NK-92 treated with Interleukin-12 subunit alpha and Interleukin-12 subunit beta, amount 100 ng/mL, for 24 hours (cell line): ENCODE measurements at regions not wholly inside any gene's neighbourhood (a gene's known extent, or its start where the extent isn't known, plus 50 kb on each side); places are given as distances from the start of the nearest gene placed in this dataset.
"Not testable (repeated sequence)": the region's sequence is repeated elsewhere in the genome, so short reads cannot be mapped to it uniquely, and the experiment has no call there.

Experiments
- DNase-seq: peaks from one replicate; lab custom pipeline; 2025; lab: John Stamatoyannopoulos, UW

DNA sequence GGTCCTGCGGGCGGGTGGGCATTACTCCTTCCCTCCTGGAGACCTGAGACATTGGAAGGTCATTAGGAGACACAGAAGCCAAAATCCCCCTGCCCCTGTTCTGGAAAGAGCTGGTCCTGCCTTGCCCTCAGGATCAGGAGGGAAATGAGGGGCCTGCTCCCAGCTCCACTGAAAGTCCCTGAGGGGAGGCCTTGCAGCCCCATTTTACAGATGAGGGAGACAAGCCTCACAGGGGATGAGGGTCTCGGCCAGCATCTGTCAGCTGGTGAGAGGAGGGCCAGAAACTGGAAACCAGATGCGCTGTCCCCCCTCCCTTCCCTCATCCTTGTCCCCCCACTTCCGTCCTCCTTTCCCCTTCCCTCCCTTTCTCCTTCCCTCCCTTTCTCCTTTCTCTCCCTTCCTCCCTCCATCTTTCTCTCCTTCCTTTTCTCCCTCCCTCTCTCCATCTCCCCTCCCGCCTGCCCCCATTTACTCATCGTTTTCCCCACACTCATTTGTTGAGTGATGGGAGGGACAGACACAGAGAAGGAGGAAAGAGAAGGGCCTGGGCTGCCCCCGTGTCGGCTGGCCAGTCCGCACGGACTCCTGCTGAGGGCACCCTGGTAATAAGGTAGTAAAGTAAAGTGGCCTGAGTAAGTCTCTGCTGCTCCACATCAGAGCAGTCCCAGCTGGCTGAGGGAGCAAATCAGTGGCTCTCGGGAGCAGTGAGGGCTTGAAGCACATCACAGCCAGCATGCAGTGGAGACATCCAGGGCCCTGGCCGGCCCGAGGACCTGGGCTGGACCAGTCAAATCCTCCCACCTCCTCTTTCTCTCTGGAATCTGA lies 112.4 kb upstream of the ALDH1A3 start:
- DNase-seq = no peak

DNA sequence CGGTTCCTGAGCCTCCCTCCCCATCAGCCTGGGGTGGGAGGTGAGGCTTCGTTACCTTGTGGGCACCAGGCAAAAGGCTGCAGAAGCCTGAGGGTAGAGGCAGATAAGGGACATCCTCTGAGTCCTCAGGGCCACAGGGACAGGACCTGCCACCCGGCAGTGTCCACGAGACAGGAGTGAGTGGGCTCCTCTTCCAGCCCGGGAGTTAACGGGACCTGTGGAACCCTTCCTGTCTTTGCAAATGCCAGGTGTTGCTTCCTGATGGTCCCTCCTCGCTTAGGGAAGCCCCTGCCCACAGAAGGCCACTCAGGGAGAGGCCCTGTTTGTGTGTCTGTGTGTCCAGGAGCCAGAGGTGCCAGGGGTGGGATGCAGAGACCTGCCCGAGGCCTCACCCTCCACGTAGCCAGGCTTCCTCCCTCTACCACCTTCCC lies 111.1 kb upstream of the ALDH1A3 start:
- no peak for DNase-seq

DNA sequence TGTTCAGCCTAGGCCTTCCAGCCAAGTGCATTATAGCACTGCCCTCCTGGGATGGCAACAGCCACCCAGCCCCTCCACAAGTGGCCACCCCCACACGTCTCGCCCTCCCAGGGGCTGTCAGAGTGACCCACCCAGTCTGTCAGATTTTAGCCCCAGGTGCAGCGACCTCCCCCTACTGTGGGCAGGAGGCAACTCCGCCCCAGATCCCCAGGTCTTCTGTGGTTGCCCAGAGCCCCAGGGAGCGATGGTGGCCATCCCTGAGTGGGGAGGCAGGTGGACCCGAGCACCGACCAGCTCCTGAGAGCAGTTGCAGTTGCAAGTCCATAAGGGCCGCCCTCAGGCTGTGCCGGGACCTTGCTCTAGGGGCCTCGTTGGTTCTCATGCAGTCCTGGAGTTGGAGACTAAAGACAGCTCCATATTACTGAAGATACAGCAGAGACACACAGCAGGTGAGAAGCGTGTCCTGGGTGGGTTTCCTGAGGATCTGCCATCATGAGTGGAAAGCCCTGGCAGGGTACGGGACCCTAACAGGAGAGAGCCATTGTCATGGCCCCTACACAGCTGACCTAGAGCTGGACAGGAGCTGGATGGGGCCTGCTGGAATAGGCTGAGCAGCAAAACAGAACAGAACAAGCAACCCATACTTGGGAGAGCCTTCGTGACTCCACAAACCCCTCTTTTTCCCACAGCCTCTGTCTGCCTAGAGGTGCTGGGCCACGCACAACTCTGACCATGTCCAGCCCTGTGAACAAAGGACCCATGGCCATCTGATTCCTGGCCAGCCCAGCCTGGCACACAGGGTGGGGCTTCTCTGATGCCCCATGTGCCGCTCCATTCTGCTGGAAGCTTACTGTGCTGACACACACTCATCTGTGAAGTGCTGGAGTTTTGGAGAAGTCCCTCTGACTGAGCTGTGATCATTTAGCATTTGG lies 110.3 kb upstream of the ALDH1A3 start:
- no peak for DNase-seq

DNA sequence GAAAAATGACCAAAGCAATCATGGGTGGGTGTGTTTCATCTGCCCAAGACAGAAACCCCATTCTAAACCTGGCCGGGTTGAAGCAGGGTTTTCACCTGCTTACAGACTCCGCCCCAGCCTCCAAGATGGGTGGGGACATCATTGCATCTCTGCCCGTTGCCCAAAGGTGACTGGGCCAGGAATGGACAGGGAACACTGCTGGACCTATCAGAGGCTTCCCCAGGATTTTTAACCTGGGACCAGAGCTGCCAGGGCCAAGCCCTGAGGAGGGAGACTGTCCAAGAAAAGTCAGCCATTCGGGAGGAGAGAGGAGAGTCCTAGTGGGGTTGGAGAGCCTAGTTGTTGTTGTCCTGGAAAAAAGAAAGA lies 109.7 kb upstream of the ALDH1A3 start:
- DNase-seq = no peak

DNA sequence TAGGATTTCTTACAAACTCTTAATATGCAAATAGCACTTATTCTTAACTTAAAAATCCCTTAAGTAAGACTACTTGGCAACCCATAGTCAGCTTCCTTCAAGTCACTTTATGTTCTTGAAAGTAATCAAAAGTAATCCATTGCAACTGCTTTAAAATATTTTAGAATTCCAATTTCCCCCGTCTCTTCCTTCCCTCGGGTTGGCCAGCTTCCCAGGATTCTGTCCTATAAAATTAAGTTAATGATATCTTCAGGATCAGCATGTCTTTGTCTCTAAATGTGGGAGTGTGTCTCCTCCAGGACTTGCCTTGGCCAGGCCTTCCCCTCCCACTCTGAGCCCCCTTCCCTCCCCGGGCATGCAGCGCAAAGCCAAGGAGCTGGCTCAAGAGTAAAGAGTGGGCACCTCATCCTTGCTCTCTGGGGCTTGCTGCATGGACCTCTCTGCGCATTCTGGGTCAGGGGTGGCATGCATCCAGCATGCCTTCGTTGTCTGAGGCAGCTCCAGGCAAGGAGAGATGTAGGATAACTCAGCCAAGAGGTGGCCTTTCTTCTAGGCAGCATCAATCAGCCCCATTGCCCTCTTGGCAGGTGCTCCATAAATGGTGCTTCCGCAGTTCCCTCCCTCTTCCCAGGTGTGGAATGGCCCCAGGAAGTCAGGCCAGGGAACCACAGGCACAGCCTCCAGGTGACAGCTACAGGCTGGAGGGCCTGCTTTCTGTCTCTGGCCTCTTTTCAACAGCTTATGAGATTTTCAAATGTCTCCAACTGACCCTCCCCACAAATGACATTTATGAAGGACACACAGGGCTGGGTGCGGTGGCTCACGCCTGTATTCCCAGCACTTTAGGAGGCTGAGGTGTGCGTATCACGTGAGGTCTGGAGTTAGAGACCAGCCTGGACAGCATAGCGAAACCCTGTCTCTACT lies 108.7 kb upstream of the ALDH1A3 start:
- DNase-seq = no peak

DNA sequence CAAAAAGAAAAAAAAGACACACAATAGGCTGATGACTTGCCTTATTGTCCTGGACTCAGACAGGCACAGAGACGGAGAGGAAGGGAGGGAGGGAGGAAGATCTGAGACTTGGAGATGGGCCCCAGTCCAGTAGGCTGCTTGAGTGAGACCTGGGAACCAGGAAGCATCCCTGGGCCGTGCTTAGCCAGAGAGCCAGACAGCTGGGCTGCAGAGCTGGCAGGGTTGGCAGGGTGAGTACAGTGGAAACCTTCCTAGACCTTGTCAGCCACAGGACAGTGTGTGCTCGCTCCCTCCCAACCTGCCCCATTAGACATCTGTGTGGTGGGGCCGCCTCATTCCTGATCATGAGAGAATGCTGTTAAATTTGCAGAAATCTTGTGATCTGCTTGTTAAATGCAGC lies 107.9 kb upstream of the ALDH1A3 start:
- DNase-seq = no peak

DNA sequence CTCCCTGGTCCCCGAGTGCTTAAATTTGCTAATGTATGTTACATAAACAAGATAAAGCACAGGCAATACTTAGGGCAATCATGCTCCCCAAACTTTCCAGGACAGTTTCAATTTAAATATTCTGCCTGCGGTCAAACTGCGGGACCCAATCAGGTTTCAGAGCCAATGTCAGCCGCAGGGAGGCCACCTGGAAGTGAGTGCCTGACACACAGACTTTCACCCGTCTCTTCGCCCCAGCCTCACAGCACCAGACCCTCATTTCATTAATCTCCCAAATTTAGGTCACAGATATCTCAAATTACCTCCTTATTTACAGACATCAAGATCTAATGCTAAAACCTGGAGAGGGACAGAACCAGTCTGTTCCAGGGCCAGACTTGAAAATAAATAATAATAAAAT lies 107.2 kb upstream of the ALDH1A3 start:
- DNase-seq = no peak

DNA sequence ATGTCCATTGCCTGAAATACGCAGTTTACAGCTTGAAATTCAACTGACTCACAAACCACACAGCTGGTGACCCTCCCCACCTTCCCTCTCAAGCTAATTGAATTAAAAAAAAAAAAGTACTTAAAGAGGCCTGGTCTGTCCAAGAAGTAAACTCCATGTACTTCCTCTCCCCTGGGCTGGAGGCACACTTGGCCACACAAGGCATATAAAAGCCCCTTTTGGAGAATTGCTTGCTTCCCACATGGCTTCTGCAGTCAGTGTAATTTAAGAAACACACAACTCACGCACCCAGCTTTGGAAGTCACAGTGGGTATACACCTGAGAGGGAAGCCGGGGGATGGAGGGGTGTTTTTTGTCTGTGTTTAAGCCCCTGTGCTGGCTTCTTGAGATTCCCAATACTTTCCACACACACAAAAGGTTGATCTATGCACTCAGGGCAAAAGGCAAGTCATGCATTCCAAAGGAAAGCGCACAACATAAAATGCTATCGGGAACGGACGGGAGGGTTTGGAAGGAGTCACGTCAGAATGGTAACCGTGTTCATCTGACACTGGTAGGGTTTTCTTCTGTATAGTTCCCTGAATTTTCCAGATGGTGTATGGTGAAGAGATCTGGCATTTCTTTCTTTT lies 106.6 kb upstream of the ALDH1A3 start:
- DNase-seq = no peak

DNA sequence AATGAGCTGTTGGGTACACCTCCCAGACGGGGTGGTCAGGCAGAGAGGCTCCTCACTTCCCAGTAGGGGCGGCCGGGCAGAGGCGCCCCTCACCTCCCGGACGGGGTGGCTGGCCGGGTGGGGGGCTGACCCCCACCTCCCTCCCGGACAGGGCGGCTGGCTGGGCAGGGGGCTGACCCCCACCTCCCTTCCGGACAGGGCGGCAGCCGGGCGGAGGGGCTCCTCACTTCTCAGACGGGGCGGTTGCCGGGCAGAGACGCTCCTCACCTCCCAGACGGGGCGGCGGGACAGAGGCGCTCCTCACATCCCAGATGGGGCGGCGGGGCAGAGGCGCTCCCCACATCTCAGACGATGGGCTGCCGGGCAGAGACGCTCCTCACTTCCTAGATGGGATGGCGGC lies 105.6 kb upstream of the ALDH1A3 start:
- not testable (repeated sequence) for DNase-seq

DNA sequence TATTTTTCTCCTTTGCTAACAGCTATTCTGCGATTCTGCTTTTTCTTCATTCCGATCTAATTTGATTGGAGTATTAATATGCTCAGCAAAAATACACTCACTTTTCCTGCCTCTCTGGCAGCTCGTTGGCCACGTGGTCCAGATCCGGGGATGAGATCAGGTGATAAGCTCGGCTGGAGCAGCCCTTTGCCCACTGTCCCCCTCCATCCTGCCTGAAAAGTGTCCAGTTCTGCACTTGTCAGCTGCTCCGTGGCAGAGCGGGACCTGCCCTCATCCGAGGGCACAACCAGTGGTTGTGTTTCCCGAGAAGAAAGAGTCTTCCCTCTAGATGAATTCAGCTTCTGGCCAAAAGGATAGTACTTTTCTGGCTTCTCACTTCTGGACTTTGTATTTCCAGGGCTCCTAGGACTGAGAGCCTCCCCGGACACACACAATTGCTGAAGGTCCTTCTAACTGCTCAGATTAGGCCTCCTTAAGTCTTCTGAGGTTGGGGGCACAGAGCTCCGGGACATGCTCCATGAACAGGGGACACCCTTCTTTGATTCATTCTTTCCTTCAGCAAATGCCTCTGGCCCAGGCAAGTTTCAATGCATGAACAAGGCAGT lies 103.9 kb upstream of the ALDH1A3 start:
- DNase-seq = no peak

DNA sequence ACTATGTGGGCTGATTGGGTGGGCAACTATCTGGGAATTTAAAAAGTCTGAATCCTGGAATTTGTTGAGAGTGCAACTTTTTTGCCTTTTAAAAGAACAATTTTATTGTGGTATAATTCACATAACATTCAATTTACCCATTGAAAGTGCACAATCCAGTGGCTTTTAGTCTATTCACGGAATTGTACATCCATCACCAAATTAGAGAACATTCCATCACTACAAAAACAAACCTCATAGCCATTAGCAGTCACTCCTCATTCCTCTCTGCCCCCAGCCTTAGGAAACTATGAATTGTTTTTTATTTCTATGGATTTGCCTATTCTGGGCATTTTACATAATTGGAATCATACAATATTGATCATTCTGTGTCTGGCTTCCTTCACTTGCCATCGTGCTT lies 101.8 kb upstream of the ALDH1A3 start:
- DNase-seq = no peak

DNA sequence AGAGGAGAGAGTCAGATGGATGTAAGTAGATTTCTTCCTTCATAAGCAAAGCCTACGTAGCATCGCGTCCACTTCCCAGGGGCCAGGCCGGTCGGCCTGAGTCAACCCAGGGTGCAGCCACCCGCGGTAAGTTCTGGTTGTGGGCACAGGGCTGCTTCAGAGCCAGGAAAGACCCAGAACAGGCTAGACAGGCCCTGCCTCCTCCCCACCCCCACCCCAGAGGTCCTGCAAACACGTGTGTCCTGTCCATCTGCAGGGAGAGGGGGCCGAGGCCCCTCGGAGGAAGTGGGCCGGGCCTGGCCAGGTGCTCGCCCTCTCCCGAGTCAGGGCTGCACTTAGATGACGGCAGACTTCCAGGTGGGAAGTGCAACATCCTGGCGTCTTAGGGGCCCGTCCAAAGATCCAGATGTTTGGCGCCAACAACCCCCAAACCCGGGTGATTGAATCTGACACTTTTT lies 100.8 kb upstream of the ALDH1A3 start:
- no peak for DNase-seq

DNA sequence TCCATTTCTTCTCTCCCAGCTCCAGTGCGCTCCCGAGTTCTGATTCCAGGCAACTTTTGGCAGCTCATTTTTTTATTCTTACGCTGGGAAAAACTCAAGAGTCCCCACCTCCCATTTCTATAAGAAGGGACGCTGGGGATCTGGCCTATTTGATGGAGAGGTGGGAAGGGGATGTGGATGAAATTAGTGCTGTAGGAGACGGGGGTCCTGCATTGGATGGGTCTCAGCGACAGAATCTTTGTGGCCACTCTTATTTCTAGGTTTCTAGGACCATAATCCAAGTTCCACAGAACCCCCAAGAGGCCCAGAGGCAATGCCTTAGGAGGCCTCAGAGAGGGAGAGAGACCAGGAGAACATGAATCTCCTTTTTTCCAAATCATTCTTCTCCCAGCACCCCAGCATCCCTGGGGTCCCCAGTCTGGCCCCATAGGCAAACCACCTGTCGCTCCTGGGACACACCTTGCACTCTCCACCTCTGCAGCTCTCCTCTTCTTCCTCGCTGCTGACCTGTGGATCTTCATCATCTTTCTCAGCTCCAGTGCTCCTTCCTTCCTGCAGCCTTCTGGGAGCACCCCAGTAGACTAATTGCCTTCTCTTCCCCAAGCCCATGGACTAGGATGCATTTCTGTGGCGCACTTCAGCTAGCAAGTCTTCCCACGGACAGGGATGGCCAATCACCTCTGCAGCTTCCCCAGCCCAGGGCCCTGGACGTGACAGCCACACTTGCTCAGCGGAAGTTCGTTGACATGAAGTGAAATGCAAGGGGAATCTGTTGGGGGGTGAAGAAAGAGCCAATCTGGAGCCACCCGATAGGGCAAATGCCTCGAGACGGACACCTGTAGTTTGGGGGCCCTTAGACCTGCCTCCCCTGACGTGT lies 100.1 kb upstream of the ALDH1A3 start:
- no peak for DNase-seq

DNA sequence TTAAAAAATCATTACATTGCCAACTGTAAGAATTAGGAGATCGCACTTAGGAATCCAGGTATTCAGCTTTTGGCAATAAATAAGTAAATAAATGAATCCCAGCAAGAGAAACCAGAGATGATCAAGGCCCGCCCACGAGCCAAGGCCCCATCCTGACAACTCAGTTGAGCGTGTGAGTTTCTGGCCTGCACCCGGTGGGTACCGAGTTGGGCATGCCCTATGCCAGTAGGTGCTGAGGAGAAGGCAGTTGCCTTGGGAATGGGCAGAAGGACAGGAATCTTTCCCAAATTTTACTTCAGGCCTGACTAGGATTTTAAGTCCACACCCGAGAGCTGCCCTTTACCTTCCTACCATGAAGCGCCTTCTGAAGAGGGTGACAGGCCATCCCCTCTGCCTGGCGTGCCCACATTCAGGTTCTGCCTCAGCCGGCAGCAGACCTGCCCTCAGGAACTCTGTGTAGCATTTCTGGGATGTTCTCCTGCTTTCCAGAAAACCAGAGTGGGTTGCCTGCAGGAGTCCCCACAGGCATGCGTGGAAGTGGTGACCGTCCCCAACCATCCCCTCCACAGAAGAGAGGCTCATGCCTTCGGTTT lies 99.3 kb upstream of the ALDH1A3 start:
- no peak for DNase-seq

DNA sequence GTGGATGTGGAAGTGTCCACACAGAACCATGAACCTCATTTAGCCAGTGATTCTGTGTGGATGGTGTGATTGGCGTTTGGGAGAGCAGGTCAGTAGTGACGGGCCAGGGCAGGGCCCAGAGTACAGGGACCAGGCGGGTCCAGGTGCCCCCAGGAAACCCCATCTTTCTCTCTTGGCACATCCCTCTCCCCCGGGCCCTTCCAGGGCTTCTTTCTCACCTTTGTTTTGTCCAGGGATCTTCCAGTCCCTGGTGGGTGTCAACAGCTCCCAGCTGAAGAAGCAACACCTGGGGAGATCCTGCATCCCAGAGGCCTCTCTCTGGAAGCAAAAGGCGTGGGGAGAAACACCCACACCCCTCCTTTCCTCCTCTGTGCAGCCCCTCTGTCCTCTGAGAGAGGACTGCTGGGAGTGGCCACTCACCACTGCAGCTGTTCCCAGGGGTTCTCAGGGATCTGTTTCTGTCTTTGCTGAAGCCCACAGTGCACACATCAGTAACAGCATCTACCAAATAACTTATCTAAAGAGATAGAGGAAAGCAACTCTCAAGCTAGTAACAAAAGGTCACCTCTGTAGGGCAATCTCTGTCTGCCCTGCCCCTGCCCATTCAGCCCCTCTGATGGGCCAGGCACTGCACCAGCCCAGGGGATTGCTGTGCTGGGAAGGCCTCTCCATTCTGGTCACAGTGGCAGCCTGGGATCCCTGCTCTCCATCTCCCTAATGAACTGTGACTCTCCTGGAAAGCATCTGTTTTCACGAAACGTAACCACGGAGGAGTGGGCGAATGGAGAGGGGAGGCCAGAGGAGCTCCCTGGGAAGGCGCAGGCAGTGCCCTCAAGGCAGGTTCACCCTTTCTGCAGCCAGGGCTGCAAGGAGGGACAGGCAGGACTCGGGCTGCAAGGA lies 98.3 kb upstream of the ALDH1A3 start:
- no peak for DNase-seq

DNA sequence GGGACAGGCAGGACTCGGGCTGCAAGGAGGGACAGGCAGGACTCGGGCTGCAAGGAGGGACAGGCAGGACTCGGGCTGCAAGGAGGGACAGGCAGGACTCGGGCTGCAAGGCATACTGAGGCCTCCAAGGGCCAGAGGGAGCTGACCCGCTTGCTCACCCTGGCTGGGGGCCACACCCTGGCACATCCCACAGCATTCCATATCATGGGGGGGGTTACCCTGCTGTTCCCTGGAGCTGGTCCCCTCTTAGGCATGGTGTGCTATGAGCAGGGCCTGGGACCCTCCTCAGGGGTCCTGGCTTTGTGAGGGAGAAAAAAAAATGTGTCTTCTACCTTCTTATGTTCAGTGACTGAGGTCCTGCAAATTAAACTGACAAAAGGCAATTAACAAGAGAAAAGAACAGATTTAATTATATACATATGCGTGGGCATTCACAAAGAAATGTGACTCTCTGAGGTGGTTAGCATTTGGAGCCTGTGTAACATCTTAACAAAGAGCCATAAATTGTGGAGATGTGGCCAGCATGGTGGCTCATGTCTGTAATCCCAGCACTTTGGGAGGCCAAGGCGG lies 97.6 kb upstream of the ALDH1A3 start:
- DNase-seq = no peak

DNA sequence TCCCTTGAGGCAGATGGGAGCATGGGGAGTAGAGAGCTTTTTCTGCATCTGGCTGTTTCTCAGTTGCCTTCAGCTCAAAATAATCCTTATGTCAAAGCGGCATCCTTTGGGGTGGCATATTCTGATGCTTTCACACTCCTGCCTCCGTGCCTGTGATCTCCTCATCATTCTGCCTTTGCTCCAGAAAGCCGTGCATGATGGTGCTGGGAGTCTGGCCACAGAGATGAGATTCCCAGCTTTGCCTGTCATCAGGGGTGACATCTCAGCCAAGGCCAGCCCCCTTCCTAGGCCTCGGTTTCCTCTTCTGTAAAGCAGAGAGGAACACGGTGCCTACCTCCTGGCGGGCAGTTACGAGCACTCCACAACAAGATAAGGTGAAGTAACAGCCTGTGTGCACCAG lies 96.3 kb upstream of the ALDH1A3 start:
- DNase-seq = no peak

DNA sequence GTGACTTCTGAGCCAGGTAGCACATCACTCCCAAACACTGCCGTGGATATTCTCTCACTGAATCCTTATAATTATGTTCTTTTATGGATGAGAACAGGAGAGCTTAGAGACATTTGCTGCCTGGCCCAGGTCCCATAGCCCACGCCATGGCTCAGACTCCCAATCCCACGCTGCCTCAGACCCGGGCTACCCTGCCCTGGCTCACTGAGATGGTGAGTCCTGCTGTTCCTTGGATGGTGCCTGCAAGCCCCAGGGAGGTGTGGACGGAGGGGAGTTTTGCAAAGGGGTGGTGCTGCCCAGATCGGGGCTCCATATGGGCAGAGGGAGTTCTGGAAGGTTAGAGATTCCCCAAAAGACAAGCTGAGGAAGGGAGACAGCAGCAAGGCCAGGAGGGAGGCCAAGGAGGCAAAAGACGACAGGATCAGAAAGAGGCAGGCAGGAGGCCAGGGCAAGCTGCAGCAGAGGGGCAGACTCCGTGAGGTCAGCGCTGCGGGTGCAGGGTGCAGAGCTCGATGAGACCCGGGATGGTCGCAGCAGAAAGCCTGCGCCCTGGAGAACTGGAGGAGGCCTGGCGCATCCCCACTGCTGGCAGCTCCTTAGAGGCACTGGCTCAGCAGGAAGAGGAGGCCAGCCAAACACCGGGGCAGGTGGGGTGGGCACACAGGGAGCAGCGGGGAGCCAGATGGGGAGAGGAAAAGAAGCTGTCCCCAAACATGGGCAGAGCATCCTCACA lies 95.7 kb upstream of the ALDH1A3 start:
- DNase-seq = no peak
